A549 (cell line): ENCODE measurements at regions not wholly inside any gene's neighbourhood (a gene's known extent, or its start where the extent isn't known, plus 50 kb on each side); places are given as distances from the start of the nearest gene placed in this dataset.

Experiments
- NFE2L2 ChIP-seq: fragments of 150-350 bp; conservative IDR thresholded peaks from 2 replicates; pipeline ENCODE4 v1.6.1; 2014; ENCODE audit warnings: low read length
- POLR2A ChIP-seq: IDR thresholded peaks from 2 replicates; pipeline ENCODE4 v1.6.1; 2012; ENCODE audit warnings: mild to moderate bottlenecking, low read length
- TF ChIP-seq, protein P1 (sequence below): fragments of 200-600 bp; sonication (generic); IDR thresholded peaks from 2 replicates; pipeline ENCODE4 v1.6.1; 2016; ENCODE audit warnings: antibody characterized with exemption, mild to moderate bottlenecking, moderate library complexity

DNA sequence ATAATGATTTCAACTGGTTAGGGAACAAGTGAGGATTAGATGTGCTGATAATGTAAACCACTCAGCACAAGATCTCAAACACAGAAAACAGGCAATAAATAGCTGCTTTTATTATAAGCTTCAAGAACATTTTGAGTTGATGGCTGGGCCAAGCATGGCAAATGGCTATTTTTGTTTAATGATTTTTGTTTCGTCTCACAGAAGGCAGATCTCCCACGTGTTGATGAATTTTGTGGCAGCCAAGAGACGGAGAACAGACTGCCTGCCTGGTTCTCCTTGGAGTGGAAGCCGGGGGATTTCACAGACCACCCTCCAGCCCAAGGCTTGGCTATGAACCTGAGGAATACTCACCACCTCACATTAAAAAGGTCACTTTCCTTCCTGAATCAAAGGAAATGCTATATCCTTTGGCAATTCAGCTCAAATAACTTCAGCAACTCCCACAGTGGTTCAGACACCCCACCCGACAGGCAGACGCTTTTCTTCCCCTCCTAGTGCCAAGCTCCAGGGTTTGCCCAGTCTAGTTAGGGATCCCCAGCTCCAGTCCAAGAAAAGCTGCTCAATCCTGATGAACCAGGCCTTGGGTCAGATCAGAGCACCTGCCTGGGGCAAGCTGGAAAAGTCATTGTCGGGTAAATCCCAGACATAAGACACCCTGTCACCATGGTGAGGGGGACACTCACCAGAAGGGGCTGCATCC is 593.5 kb downstream of the TOX3 start:
- no peak for TF ChIP-seq NFE2L2
- TF ChIP-seq POLR2A = no peak
- TF ChIP-seq, protein P1, sequence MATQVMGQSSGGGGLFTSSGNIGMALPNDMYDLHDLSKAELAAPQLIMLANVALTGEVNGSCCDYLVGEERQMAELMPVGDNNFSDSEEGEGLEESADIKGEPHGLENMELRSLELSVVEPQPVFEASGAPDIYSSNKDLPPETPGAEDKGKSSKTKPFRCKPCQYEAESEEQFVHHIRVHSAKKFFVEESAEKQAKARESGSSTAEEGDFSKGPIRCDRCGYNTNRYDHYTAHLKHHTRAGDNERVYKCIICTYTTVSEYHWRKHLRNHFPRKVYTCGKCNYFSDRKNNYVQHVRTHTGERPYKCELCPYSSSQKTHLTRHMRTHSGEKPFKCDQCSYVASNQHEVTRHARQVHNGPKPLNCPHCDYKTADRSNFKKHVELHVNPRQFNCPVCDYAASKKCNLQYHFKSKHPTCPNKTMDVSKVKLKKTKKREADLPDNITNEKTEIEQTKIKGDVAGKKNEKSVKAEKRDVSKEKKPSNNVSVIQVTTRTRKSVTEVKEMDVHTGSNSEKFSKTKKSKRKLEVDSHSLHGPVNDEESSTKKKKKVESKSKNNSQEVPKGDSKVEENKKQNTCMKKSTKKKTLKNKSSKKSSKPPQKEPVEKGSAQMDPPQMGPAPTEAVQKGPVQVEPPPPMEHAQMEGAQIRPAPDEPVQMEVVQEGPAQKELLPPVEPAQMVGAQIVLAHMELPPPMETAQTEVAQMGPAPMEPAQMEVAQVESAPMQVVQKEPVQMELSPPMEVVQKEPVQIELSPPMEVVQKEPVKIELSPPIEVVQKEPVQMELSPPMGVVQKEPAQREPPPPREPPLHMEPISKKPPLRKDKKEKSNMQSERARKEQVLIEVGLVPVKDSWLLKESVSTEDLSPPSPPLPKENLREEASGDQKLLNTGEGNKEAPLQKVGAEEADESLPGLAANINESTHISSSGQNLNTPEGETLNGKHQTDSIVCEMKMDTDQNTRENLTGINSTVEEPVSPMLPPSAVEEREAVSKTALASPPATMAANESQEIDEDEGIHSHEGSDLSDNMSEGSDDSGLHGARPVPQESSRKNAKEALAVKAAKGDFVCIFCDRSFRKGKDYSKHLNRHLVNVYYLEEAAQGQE = no peak
